ENCODE measurements at regions not wholly inside any gene's neighbourhood (a gene's known extent, or its start where the extent isn't known, plus 50 kb on each side); places are given as distances from the start of the nearest gene placed in this dataset.

GRCh38 chr15:61480863-61481262 is 251.8 kb upstream of the RORA start:
- no peak for TF ChIP-seq MXI1 (conservative IDR thresholded peaks at IDR 0.05; ENCODE audit: poor library complexity, severe bottlenecking)
- TF ChIP-seq, protein P1, sequence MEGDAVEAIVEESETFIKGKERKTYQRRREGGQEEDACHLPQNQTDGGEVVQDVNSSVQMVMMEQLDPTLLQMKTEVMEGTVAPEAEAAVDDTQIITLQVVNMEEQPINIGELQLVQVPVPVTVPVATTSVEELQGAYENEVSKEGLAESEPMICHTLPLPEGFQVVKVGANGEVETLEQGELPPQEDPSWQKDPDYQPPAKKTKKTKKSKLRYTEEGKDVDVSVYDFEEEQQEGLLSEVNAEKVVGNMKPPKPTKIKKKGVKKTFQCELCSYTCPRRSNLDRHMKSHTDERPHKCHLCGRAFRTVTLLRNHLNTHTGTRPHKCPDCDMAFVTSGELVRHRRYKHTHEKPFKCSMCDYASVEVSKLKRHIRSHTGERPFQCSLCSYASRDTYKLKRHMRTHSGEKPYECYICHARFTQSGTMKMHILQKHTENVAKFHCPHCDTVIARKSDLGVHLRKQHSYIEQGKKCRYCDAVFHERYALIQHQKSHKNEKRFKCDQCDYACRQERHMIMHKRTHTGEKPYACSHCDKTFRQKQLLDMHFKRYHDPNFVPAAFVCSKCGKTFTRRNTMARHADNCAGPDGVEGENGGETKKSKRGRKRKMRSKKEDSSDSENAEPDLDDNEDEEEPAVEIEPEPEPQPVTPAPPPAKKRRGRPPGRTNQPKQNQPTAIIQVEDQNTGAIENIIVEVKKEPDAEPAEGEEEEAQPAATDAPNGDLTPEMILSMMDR (IDR thresholded peaks at IDR 0.05; ENCODE audit: poor library complexity, severe bottlenecking), result no peak
- no peak for TF ChIP-seq EZH2 (IDR thresholded peaks at IDR 0.05; ENCODE audit: borderline replicate concordance, insufficient read depth, low read length, poor library complexity, severe bottlenecking)
- no peak for TF ChIP-seq EP300 (conservative IDR thresholded peaks at IDR 0.05; ENCODE audit: poor library complexity, severe bottlenecking)

All from neural cell (in vitro differentiated cells).